ENCODE measurements at regions not wholly inside any gene's neighbourhood (a gene's known extent, or its start where the extent isn't known, plus 50 kb on each side); places are given as distances from the start of the nearest gene placed in this dataset.
"Not testable (repeated sequence)": the region's sequence is repeated elsewhere in the genome, so short reads cannot be mapped to it uniquely, and the experiment has no call there.

DNA sequence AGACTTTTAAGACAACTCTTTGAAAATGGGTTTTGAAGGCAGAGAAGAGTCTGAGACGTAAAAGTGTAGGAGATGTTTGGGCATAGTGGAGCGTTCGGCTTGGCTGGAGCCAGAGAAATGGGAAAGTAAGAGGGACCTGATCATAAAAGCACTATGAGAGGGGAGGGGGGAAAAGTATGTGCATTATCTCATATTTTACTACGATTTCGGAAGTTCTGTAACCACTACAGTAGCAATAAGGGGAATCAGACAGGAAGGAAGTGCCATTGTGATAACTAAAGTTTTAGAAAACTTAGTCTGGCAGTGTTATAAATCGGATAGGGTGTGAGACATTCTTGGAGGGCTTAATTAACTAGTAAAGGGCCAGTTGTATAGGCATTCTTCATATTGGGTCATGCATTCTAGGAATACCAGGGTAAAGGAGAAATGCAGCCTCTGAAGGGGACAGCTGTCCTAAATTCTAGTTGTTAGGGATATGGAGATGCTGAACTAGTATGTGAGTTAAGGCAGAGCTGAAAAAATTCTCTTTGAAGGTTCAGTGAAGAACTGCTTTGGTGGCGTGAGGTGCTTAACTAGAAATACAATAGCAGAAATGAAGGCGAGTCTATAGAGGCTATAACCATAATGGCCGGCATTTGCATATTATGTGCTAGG, 83.8 kb upstream of the FREM1 start:
- DNase-seq (ENCODE audit: low read depth), result no peak
- no peaks in the 10 kb centered on the region for H3K36me3 ChIP-seq (ENCODE audit: control insufficient read depth, insufficient read depth, low read length)
- peak overlapping the region; percentile 71 for H3K4me3 ChIP-seq (ENCODE audit: low read depth, low read length)
- TF ChIP-seq, protein P1, sequence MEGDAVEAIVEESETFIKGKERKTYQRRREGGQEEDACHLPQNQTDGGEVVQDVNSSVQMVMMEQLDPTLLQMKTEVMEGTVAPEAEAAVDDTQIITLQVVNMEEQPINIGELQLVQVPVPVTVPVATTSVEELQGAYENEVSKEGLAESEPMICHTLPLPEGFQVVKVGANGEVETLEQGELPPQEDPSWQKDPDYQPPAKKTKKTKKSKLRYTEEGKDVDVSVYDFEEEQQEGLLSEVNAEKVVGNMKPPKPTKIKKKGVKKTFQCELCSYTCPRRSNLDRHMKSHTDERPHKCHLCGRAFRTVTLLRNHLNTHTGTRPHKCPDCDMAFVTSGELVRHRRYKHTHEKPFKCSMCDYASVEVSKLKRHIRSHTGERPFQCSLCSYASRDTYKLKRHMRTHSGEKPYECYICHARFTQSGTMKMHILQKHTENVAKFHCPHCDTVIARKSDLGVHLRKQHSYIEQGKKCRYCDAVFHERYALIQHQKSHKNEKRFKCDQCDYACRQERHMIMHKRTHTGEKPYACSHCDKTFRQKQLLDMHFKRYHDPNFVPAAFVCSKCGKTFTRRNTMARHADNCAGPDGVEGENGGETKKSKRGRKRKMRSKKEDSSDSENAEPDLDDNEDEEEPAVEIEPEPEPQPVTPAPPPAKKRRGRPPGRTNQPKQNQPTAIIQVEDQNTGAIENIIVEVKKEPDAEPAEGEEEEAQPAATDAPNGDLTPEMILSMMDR (IDR thresholded peaks at IDR 0.05; ENCODE audit: insufficient read depth, low read length, poor library complexity, severe bottlenecking), result no peak
- H3K27me3 ChIP-seq (ENCODE audit: control insufficient read depth, insufficient read depth, low read length), result no peaks in the 10 kb centered on the region

DNA sequence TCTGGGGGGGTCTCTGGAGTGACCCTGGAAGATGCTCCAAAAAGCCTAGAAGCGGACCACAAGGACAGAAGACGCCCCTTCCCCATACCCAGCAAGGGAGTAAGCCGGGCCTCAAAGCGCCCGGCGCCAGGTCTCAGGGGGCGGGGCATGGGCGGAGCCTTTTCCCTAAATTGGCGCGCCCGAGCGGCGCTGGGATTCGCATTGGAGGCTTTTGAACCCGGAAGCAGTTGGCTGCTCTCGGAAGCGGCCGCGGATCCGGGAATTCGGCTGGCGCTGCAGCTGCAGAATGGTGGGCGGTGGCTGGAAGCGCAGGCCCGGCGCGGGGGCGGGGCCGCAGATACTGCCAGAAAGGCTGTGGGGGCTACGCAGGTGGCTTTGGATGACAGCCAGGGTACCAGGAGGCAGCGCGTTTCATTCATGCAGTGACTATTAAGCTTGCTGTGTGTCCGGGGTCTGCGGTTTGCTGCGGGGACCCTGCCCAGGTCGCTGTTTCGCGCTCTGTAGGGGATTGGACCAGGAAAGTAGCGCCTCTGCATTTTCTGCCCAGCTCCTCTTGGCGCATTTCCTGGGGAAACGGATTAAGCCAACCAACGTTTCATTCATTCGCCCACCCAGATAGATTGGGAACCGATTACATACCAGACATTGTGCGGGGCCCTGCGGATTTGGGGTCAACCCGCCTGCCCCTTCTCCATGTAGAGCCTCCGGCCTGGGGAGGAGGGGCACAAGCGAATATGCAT, 83.0 kb upstream of the FREM1 start:
- TF ChIP-seq, protein P1 (IDR thresholded peaks at IDR 0.05; ENCODE audit: insufficient read depth, low read length, poor library complexity, severe bottlenecking), result no peak
- Histone ChIP-seq H3K4me3 (ENCODE audit: low read depth, low read length) (peak overlapping the region; percentile 71), H3K27me3 (ENCODE audit: control insufficient read depth, insufficient read depth, low read length) (no peaks in the 10 kb centered on the region)

DNA sequence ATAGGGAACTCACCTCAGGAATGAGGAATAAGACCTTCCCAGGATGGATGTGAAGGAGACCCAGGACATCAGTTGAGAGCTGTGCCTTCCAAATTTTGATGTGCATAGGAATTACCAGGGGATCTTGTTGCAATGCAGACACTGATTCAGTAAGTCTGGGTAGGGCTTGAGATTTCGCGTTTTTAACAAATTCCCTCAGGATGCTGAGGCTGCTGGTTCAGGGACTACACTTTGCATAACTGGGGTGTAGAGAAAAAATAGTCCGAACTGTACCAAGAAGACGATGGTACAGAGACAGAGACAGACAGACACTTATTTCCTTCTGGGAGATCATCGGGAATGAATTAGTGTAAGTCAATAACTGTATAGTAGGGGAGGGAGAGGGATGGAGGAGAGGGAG, 82.3 kb upstream of the FREM1 start:
- Histone ChIP-seq H3K36me3 (ENCODE audit: control insufficient read depth, insufficient read depth, low read length) (no peaks in the 10 kb centered on the region), H3K27me3 (ENCODE audit: control insufficient read depth, insufficient read depth, low read length) (no peaks in the 10 kb centered on the region), H3K4me3 (ENCODE audit: low read depth, low read length) (peak overlapping the region; percentile 71)
- TF ChIP-seq, protein P1 (IDR thresholded peaks at IDR 0.05; ENCODE audit: insufficient read depth, low read length, poor library complexity, severe bottlenecking), result no peak
- no peak for DNase-seq (ENCODE audit: low read depth)

More for the DNA sequence above, 83.0 kb upstream of the FREM1 start:
- peak; percentile 56 for DNase-seq (ENCODE audit: low read depth)
- H3K36me3 ChIP-seq (ENCODE audit: control insufficient read depth, insufficient read depth, low read length), result no peaks in the 10 kb centered on the region

DNA sequence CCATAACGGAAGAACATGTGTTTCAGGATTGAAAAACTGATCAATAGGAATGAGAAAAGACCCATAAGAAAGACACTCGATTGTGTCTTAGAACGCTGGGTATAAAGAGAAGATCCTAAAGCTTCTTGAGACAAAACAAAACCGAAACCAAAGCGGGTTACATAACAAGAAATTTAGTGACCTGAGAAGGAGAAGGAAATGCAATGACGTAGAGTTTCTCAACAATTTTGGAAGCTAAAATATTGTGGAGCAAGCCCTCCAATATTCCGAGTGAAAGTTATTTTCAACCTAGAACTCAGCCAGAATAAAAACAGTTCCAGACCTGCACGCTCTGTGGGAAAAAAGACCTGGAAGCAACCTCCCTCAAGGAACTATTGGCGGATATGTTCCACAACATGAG, 81.9 kb upstream of the FREM1 start:
- Histone ChIP-seq H3K36me3 (ENCODE audit: control insufficient read depth, insufficient read depth, low read length) (no peaks in the 10 kb centered on the region), H3K27me3 (ENCODE audit: control insufficient read depth, insufficient read depth, low read length) (no peaks in the 10 kb centered on the region), H3K4me3 (ENCODE audit: low read depth, low read length) (no peak overlapping the region)
- TF ChIP-seq, protein P1 (IDR thresholded peaks at IDR 0.05; ENCODE audit: insufficient read depth, low read length, poor library complexity, severe bottlenecking), result no peak
- DNase-seq (ENCODE audit: low read depth), result no peak

DNA sequence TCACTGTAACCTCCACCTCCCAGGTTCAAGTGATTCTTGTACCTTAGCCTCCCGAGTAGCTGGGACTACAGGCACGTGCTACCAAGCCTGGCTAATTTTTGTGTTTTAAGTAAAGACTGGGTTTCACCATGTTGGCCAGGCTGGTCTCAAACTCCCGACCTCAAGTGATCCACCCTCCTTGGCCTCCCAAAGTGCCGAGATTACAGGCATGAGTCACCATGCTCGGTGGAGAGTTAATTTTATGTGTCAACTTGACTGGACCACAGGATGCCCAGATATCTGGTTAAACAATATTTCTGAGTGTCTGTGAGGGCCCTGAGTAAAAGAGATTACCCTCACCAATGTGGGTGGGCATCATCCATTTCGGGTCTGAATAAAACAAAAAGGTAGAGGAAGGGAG, 80.4 kb upstream of the FREM1 start:
- H3K36me3 ChIP-seq (ENCODE audit: control insufficient read depth, insufficient read depth, low read length); DNase-seq (ENCODE audit: low read depth); H3K27me3 ChIP-seq (ENCODE audit: control insufficient read depth, insufficient read depth, low read length); H3K4me3 ChIP-seq (ENCODE audit: low read depth, low read length): not testable (repeated sequence)

DNA sequence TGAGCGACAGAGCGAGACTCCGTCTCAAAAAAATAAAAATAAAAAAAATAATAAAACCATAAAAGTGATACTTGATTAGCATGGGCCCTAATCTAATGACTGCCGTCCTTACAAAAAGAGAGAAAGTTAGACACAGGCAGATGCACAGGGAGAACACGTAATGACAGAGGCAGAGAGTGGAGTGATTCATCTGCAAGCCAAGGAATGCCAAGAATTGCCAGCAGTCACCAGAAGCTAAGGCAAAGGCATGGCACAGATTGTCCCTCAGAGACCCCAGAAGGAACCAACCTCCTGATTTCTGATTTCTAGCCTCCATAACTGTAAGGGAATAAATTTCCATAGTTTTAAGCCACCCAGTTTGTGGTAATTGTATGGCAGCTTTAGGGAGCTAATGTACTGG, 79.6 kb upstream of the FREM1 start:
- DNase-seq (ENCODE audit: low read depth), result no peak
- no peak overlapping the region for H3K4me3 ChIP-seq (ENCODE audit: low read depth, low read length)
- no peaks in the 10 kb centered on the region for H3K36me3 ChIP-seq (ENCODE audit: control insufficient read depth, insufficient read depth, low read length)
- TF ChIP-seq, protein P1 (IDR thresholded peaks at IDR 0.05; ENCODE audit: insufficient read depth, low read length, poor library complexity, severe bottlenecking), result no peak
- H3K27me3 ChIP-seq (ENCODE audit: control insufficient read depth, insufficient read depth, low read length), result no peaks in the 10 kb centered on the region

DNA sequence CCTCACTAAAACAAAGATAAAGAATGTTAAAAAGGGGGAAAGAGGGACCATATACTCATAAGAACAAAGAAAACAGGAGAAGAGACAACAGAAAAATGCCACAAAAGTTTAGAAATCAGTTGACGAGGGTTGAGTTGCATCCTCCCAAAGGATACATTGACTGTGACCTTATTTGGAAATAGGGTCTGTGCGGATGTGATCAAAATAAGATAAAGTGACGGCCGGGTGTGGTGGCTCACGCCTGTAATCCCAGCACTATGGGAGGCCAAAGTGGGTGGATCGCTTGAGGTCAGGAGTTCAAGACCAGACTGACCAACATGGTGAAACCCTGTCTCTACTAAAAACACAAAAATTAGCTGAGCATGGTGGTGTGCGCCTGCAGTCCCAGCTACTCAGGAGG, 79.1 kb upstream of the FREM1 start:
- DNase-seq (ENCODE audit: low read depth); H3K36me3 ChIP-seq (ENCODE audit: control insufficient read depth, insufficient read depth, low read length); H3K27me3 ChIP-seq (ENCODE audit: control insufficient read depth, insufficient read depth, low read length); H3K4me3 ChIP-seq (ENCODE audit: low read depth, low read length): not testable (repeated sequence)

All from kidney epithelial cell (primary cell).